ENCODE measurements at regions not wholly inside any gene's neighbourhood (a gene's known extent, or its start where the extent isn't known, plus 50 kb on each side); places are given as distances from the start of the nearest gene placed in this dataset.

DNA sequence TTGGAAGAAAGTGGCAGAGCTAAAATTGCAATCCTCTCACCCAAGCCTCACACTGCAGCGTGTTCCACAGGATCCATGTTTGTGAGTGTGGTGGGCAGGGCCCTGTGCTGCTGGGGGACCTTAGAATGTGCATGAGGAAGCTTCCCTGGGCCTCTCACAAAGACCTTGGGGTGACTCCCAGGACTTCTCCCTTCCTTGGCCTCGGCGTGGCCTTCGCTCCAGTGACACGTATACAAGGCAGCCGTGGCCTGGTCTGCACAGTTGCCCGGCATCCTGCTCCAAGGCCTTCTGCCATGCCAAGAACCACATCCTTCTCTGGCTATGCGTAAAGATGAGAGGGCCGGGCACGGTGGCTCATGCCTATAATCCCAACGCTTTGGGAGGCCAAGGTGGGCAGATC lies 196.4 kb downstream of the UACA start:
- no peak for DNase-seq
- Histone ChIP-seq H3K4me3 (ENCODE audit: insufficient read depth, low read depth, low read length) (no peak overlapping the region), H3K36me3 (replicated peaks; ENCODE audit: control insufficient read depth, insufficient read depth, low read length) (no peaks in the 10 kb centered on the region), H3K27me3 (ENCODE audit: control insufficient read depth, insufficient read depth, low read length) (no peaks in the 10 kb centered on the region)

DNA sequence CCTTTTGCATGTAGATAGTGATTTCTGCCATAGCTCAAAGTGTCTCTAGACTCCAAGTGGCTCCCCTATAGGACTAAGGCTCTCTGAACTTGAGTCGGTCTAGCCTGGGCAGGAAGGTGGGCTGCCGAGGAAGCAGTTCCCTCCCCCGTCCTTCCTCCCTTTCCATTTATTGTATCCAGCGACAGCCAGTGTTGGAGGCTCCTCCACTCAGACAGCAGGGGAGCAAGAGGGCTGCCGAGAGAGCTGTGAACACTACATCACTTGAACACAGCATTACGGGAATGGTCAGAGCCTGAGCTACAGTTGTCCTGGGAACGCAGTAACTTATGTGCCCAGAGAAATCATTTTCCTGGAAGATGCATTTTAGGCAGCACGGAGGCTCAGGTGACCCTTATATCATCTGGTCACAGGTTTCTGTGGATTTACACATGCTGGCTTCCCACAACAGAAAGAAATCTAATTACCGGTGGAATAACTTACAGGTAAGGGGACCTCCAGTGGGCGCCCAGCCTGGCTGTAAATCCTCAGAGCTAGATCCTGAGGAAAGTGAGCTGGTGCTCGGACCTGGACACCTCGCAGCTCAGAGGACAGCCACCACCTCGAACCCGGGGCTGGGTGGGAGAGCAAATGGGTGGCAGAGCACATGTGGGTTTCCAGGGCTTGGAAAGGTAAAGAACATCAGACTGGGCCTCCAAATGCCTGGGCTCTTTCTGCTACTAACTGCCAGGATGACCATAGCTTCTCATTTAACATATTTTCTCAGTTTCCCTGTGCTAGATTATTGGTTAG lies 197.1 kb downstream of the UACA start:
- peak; percentile 51 for DNase-seq
- H3K27me3 ChIP-seq (ENCODE audit: control insufficient read depth, insufficient read depth, low read length) = no peaks in the 10 kb centered on the region
- H3K36me3 ChIP-seq (replicated peaks; ENCODE audit: control insufficient read depth, insufficient read depth, low read length) = no peaks in the 10 kb centered on the region
- no peak overlapping the region for H3K4me3 ChIP-seq (ENCODE audit: insufficient read depth, low read depth, low read length)

DNA sequence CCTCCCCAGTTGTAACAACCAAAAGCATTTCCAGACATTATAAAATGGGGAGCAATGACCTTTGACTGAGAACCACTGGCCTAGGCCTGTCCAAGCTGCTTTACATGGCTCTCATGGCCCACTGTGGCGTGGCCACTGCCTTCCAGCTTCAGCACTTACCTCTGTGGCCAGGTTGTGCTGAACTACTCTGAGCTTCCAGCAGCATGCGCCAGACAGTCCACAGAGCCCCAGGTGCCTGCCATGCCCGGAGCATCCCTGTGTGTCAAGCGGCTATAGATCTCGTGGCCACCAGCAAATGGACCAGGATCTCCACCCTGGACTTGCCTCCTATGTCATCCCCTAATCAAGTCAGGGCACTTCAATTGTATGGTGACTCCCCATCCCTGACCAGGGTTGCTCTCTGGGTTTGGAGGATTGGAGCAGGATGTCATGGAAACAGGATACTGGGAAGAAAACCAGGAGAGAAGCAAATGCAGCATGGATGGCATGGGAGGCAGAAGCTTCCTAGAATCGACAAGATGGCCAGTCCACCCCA lies 199.7 kb downstream of the UACA start:
- no peak for DNase-seq

DNA sequence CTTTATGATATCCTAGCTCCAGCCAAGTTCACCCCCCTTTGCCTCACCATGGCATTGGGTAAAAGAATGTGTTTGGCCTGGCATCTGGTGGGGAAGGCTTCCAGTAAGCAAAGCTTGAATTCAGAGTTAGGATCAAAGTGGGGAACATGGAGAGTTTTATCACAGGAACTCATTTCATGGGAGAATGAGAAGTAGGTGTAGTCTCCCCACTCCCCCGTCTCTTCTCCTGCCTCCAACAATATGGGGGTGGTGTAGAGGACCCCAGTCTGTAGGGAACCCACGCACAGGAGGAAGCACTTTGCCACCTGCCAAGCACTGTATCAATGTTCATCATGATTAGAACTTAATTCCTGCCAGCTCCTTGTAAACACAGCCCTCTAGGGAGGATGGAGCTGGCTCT lies 200.5 kb downstream of the UACA start:
- no peak overlapping the region for H3K4me3 ChIP-seq (ENCODE audit: insufficient read depth, low read depth, low read length)
- H3K36me3 ChIP-seq (replicated peaks; ENCODE audit: control insufficient read depth, insufficient read depth, low read length) = no peaks in the 10 kb centered on the region
- DNase-seq = no peak
- H3K27me3 ChIP-seq (ENCODE audit: control insufficient read depth, insufficient read depth, low read length) = no peaks in the 10 kb centered on the region

More for the DNA sequence above, 199.7 kb downstream of the UACA start:
- H3K4me3 ChIP-seq (ENCODE audit: insufficient read depth, low read depth, low read length) = no peak overlapping the region
- no peaks in the 10 kb centered on the region for H3K36me3 ChIP-seq (replicated peaks; ENCODE audit: control insufficient read depth, insufficient read depth, low read length)
- H3K27me3 ChIP-seq (ENCODE audit: control insufficient read depth, insufficient read depth, low read length) = no peaks in the 10 kb centered on the region

DNA sequence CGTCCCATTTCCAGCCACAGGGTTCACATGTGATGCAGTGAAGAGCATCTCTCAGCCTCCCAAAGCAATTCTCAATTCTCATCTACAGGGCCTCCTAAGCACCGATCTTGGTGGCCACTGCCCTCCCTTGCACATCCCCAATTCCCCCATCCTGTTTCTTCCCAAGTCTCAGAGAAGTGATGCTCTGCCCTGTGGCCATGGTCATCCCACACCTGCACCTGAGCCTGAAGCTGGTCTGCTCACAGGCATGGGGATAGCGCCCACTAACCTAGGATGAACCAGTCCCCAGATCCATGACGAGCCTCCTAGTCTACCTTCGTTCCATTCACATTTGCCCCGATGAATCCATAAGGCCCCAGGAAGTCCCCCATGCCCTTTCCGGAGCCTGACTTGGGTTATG lies 201.5 kb downstream of the UACA start:
- Histone ChIP-seq H3K36me3 (replicated peaks; ENCODE audit: control insufficient read depth, insufficient read depth, low read length) (no peaks in the 10 kb centered on the region), H3K27me3 (ENCODE audit: control insufficient read depth, insufficient read depth, low read length) (no peaks in the 10 kb centered on the region)
- no peak for DNase-seq

DNA sequence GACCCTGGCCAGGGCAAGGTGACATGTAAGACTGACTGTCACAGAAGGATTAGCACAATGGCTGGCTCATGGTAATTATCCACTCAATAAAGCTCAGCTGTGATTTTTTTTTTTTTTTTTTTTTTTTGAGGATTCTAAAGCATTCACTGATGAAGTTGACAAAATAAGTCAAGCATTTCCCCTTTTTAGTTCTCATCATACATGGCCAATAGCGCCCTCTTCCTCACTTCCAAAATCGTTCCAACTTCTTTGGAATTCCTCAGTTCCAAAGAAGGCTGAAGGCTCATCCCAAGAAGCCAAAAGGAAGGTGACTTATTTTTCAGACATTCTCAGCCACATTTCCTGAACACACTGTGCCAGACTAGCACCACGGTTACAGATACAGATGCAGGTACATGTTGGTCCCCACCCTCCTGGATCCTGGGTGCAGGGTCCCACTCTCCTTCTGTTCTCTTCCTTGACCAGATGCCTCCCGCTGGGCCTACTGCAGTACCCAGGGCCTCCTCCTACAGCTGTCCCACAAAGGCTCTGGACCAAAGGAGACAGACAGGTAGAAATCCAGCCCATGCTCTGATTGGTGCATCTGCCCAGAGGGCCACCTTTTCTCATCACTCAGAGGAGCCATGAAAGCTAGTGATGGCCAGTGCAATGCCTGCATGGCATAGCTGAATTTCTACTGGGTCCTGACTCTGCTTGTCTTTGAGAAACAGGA lies 202.6 kb downstream of the UACA start:
- Histone ChIP-seq H3K4me3 (ENCODE audit: insufficient read depth, low read depth, low read length) (no peak overlapping the region), H3K36me3 (replicated peaks; ENCODE audit: control insufficient read depth, insufficient read depth, low read length) (no peaks in the 10 kb centered on the region), H3K27me3 (ENCODE audit: control insufficient read depth, insufficient read depth, low read length) (no peaks in the 10 kb centered on the region)
- no peak for DNase-seq

More for the DNA sequence above, 201.5 kb downstream of the UACA start:
- H3K4me3 ChIP-seq (ENCODE audit: insufficient read depth, low read depth, low read length) = no peak overlapping the region

DNA sequence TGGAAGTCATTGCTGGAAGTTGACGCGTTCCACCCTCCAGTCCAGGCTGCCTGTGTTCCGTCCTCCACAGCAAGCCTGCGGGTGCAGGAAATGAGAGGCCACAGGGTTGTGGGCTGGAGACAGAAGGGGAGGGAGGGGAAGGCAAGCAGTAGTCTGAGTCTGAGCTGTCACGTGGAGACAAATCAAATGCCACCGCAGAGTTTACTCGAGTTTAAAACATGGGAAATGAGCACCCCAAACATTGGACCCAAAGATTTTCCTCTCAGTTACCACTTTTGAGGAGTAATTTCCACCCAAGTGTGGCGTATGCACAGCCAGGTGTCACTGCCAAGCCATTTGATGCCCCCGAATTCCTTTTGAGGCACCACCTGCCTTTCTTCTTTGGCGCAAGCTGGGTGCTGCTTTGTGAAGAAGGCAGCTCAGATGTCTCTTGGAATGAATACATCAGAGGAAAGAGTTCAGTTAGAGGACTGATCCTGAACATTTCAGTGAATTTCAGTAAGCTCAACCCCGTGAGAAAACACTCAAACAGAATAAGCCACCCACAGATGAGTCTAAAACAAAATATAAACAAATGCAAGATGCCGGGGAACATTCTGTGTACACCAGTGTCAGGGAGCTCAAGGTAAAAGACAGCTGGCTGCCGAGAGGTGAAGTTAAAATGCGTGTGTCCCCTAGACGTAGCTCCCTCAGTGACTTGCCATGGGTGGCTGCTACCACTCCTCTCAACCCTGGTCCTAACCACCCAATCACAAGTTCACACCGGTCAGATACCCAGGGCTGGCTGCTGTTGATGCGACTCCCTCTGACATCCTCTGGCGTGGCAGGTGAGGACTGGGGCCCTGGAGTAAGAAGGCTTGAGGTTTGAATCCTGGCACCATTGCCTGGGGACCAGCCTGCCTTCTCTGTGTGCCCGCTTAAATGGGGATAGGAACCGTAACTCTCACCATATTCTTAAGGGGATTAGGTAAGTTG lies 203.8 kb downstream of the UACA start:
- no peaks in the 10 kb centered on the region for H3K36me3 ChIP-seq (replicated peaks; ENCODE audit: control insufficient read depth, insufficient read depth, low read length)
- H3K4me3 ChIP-seq (ENCODE audit: insufficient read depth, low read depth, low read length) = no peak overlapping the region
- H3K27me3 ChIP-seq (ENCODE audit: control insufficient read depth, insufficient read depth, low read length) = no peaks in the 10 kb centered on the region
- no peak for DNase-seq

DNA sequence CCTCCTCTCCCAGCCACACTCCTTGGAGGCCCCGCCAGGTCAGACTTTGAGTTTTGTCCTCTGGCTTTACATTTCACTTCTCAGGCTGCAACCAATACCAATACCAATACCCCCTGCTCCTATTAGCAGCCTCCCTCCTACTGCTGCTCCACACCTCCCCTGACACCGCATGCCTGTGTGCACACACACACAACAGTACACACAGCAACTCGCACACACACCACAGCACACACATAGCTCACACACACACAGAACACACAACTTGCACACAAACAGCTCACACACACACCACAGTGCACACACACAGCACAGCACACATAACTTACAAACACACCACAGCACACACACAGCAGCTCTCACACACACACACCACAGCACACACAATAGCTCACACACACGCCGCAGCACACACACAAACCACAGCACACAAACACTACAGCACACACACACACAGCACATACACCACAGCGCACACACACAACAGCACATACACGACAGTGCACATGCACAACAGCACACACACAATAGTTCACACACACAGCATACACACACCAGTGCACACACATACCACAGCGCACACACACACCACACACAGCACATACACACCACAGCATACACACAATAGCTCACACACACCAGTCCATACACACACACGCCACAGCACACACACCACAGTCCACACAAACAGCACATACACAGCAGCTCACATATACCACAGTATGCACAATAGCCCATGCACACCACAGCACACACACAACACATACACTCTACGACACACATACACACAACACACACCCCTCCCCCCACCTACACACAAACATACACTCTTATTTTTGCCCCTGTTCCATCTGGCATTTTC lies 204.7 kb downstream of the UACA start:
- H3K4me3 ChIP-seq (ENCODE audit: insufficient read depth, low read depth, low read length) = no peak overlapping the region
- DNase-seq = no peak

DNA sequence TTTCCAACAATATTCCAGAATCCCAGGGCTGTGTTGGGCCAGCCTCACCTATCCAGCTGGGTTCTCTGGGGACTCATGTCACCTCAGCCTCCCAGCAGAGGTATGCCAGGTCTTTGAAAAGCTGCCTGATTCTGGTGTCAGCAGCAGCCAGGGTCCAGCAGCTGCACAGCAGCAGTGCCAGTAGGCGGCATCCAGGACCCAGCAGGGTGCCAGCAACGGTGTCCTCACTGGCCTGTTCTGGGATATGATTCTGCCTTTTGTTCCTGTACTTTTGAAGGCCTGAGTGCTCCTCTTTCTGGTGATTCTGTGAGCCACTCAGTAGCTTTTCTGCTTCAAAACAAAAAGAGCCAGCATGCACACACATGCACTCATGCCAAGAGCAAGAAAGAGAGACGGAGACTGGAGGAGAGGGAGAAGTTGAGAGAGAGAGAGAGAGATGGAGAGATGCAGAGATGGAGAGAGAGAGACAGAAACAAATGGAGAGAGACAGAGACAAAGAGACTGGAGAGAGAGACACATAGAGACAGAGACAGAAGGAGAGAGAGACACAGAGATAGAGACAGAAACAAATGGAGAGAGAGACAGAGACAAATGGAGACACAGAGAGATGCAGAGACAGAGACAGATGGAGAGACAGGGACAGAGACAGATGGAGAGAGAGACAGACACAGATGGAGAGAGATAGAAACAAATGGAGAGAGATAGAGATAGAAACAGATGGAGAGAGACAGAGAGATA lies 205.7 kb downstream of the UACA start:
- Histone ChIP-seq H3K4me3 (ENCODE audit: insufficient read depth, low read depth, low read length) (no peak overlapping the region), H3K27me3 (ENCODE audit: control insufficient read depth, insufficient read depth, low read length) (no peaks in the 10 kb centered on the region), H3K36me3 (replicated peaks; ENCODE audit: control insufficient read depth, insufficient read depth, low read length) (no peaks in the 10 kb centered on the region)
- no peak for DNase-seq

More for the DNA sequence above, 204.7 kb downstream of the UACA start:
- H3K36me3 ChIP-seq (replicated peaks; ENCODE audit: control insufficient read depth, insufficient read depth, low read length) = no peaks in the 10 kb centered on the region
- no peaks in the 10 kb centered on the region for H3K27me3 ChIP-seq (ENCODE audit: control insufficient read depth, insufficient read depth, low read length)

DNA sequence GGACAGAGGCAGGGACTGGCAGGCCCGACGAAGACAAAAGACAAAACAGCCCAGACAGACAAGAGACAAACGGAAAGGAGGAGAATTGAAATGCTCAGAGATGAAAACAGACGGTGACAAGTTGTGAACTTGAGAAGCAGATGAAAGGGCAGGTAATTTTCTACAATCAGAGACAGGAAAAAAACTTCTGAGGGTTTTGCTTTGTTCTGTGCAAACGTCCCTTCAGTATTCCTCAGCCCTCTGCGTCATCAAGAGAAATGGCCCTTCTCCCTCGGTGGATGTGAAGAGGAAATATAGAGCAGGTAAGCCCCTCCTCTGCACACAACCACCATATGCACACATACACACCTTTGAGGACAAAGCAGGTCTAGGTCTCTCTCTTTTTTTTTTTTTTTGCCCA lies 206.6 kb downstream of the UACA start:
- no peak for DNase-seq
- H3K4me3 ChIP-seq (ENCODE audit: insufficient read depth, low read depth, low read length) = no peak overlapping the region
- H3K36me3 ChIP-seq (replicated peaks; ENCODE audit: control insufficient read depth, insufficient read depth, low read length) = no peaks in the 10 kb centered on the region
- no peaks in the 10 kb centered on the region for H3K27me3 ChIP-seq (ENCODE audit: control insufficient read depth, insufficient read depth, low read length)

DNA sequence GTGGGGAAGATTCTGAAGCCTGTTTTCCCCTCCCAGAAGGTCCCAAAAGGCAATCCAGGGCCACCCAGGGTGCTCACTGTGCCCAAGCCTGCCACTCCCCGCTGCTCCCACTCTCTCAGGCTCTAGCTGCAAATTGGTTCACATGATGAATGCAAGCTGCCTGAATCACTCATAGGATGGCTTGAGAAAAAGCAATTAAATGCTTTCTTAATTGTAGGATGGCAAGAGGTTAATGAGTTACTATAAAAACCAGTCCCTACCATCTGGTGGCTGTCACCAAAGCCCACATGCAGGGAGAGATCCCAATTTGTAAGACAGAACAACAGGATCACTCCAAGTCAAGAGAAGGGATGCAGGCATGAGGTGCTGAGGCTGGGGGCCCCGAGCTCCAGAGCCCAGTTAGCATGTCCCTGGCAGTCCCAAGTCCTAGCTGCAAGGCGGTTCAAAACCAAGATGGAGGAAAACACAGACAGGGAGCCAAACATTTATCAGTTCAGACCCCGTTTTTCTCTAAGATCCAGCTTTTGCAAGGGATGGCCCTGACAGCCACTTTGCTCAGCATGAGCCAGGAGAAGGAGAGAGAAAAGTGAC lies 207.1 kb downstream of the UACA start:
- Histone ChIP-seq H3K4me3 (ENCODE audit: insufficient read depth, low read depth, low read length) (no peak overlapping the region), H3K27me3 (ENCODE audit: control insufficient read depth, insufficient read depth, low read length) (no peaks in the 10 kb centered on the region), H3K36me3 (replicated peaks; ENCODE audit: control insufficient read depth, insufficient read depth, low read length) (no peaks in the 10 kb centered on the region)
- no peak for DNase-seq

DNA sequence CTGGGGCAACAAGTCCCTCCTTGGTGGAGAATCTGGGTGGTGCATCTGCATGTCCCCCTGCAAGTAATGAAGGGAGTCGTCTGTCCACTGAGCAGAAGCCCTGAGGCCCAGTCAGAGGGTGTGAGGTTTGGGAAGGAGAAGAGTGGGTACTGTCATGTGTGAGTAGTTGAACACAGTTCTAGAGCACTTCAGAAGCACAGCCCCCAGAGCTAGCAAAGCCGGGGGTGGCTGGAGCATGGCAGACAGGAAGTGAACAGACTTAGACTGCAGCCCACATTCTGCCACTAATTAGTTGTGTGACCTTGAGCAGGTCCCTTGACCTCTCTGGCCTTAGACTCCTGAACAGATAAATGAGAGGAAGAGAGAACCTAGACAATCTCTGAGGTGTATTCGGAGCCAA lies 207.6 kb downstream of the UACA start:
- DNase-seq = no peak

More for the DNA sequence above, 207.6 kb downstream of the UACA start:
- Histone ChIP-seq H3K27me3 (ENCODE audit: control insufficient read depth, insufficient read depth, low read length) (no peaks in the 10 kb centered on the region), H3K4me3 (ENCODE audit: insufficient read depth, low read depth, low read length) (no peak overlapping the region), H3K36me3 (replicated peaks; ENCODE audit: control insufficient read depth, insufficient read depth, low read length) (no peaks in the 10 kb centered on the region)

All from H7 (cell line).